ENCODE measurements at regions not wholly inside any gene's neighbourhood (a gene's known extent, or its start where the extent isn't known, plus 50 kb on each side); places are given as distances from the start of the nearest gene placed in this dataset.
A peak's percentile ranks its signal among the peaks of the same experiment; 100 is the strongest.

GRCh38 chr5:82351754-82352145 lies 73.6 kb upstream of the RPS23 start:
- DNase-seq (ENCODE audit: extremely low read depth in 1 of 2, low read depth in 1 of 2) = no peak

GRCh38 chr5:82351297-82351696 lies 73.1 kb upstream of the RPS23 start:
- DNase-seq (ENCODE audit: extremely low read depth in 1 of 2, low read depth in 1 of 2) = no peak

GRCh38 chr5:82349652-82350051 lies 71.5 kb upstream of the RPS23 start:
- peak in 1 of 2 donors; percentile 28 for DNase-seq (ENCODE audit: extremely low read depth in 1 of 2, low read depth in 1 of 2)

GRCh38 chr5:82348784-82349425 lies 70.8 kb upstream of the RPS23 start:
- DNase-seq (ENCODE audit: extremely low read depth in 1 of 2, low read depth in 1 of 2) = no peak

GRCh38 chr5:82347201-82347865 lies 69.2 kb upstream of the RPS23 start:
- no peak for DNase-seq (ENCODE audit: extremely low read depth in 1 of 2, low read depth in 1 of 2)

- no peak for DNase-seq (ENCODE audit: extremely low read depth in 1 of 2, low read depth in 1 of 2)
Observed at GRCh38 chr5:82346399-82347165, 68.4 kb upstream of the RPS23 start.

- DNase-seq (ENCODE audit: extremely low read depth in 1 of 2, low read depth in 1 of 2) = no peak
Observed at GRCh38 chr5:82345108-82345507, 67.0 kb upstream of the RPS23 start.

- DNase-seq (ENCODE audit: extremely low read depth in 1 of 2, low read depth in 1 of 2) = no peak
Observed at GRCh38 chr5:82341325-82341724, 63.2 kb upstream of the RPS23 start.

- no peak for DNase-seq (ENCODE audit: extremely low read depth in 1 of 2, low read depth in 1 of 2)
Observed at GRCh38 chr5:82340799-82341198, 62.6 kb upstream of the RPS23 start.

- no peak for DNase-seq (ENCODE audit: extremely low read depth in 1 of 2, low read depth in 1 of 2)
Observed at GRCh38 chr5:82339792-82340191, 61.6 kb upstream of the RPS23 start.

GRCh38 chr5:82338771-82339373 lies 60.7 kb upstream of the RPS23 start:
- DNase-seq (ENCODE audit: extremely low read depth in 1 of 2, low read depth in 1 of 2) = no peak

- no peak for DNase-seq (ENCODE audit: extremely low read depth in 1 of 2, low read depth in 1 of 2)
Observed at GRCh38 chr5:82336959-82337351, 58.8 kb upstream of the RPS23 start.

GRCh38 chr5:82336226-82336958 lies 58.2 kb upstream of the RPS23 start:
- no peak for DNase-seq (ENCODE audit: extremely low read depth in 1 of 2, low read depth in 1 of 2)

GRCh38 chr5:82335806-82336205 lies 57.7 kb upstream of the RPS23 start:
- no peak for DNase-seq (ENCODE audit: extremely low read depth in 1 of 2, low read depth in 1 of 2)

GRCh38 chr5:82334856-82335255 lies 56.7 kb upstream of the RPS23 start:
- DNase-seq (ENCODE audit: extremely low read depth in 1 of 2, low read depth in 1 of 2) = no peak

- no peak for DNase-seq (ENCODE audit: extremely low read depth in 1 of 2, low read depth in 1 of 2)
Observed at GRCh38 chr5:82334085-82334692, 56.0 kb upstream of the RPS23 start.

- no peak for DNase-seq (ENCODE audit: extremely low read depth in 1 of 2, low read depth in 1 of 2)
Observed at GRCh38 chr5:82332886-82333615, 54.9 kb upstream of the RPS23 start.

- DNase-seq (ENCODE audit: extremely low read depth in 1 of 2, low read depth in 1 of 2) = no peak
Observed at GRCh38 chr5:82332064-82332855, 54.1 kb upstream of the RPS23 start.

- DNase-seq (ENCODE audit: extremely low read depth in 1 of 2, low read depth in 1 of 2) = no peak
Observed at GRCh38 chr5:82331557-82331956, 53.4 kb upstream of the RPS23 start.

Measured in stimulated activated CD8-positive, alpha-beta memory T cell treated with anti-CD3 and anti-CD28 coated beads, Interleukin-7, amount 100 ng/mL, for 48 hours (primary cell).